ENCODE measurements at regions not wholly inside any gene's neighbourhood (a gene's known extent, or its start where the extent isn't known, plus 50 kb on each side); places are given as distances from the start of the nearest gene placed in this dataset.

- ChIA-PET POLR2A (no interaction called here), CTCF (no interaction called here)
Measured at GRCh38 chr13:61470786-61471185, 55.1 kb upstream of the PCDH20 start.

GRCh38 chr13:61466280-61466679 lies 50.6 kb upstream of the PCDH20 start:
- ChIA-PET CTCF (no interaction called here), POLR2A (no interaction called here)

All from activated CD8-positive, alpha-beta memory T cell treated with anti-CD3 and anti-CD28 coated beads for 36 hours (primary cell).